A673 (cell line): ENCODE measurements at regions not wholly inside any gene's neighbourhood (a gene's known extent, or its start where the extent isn't known, plus 50 kb on each side); places are given as distances from the start of the nearest gene placed in this dataset.

Experiments used
- EZH2 ChIP-seq: fragments of 200-600 bp; sonication (generic); IDR thresholded peaks from 2 replicates; pipeline ENCODE4 v1.6.1; 2017; ENCODE audit warnings: borderline replicate concordance, low read depth, mild to moderate bottlenecking, mixed read lengths, antibody characterized with exemption, low read length; ENCODE audit not compliant: poor library complexity, severe bottlenecking
- TF ChIP-seq, protein P1 (sequence below): fragments of 300-800, 200-600 bp; sonication (generic); conservative IDR thresholded peaks from 2 replicates; pipeline ENCODE4 v1.5.1; 2017; ENCODE audit warnings: low read depth, mild to moderate bottlenecking, antibody characterized with exemption, low read length, moderate library complexity, mixed read lengths

DNA sequence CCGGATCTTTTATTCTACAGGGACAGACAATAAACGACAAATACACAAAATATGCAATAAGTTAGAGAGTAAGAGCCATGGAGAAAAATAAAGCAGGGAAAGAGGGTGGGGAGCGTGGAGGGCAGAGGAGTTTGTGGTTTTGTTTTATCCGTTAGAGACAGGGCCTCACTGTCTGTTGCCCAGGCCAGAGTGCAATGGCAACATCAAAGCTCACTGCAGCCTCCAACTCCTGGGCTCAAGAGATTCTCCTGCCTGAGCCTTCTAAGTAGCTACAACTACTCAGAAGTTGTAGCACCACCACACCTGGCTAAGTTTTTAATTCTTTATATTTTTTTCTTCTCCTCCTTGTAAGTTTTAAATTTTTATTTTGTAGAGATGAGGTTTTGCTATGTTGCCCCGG lies 54.5 kb upstream of the CTNNA1 start:
- TF ChIP-seq, protein P1, sequence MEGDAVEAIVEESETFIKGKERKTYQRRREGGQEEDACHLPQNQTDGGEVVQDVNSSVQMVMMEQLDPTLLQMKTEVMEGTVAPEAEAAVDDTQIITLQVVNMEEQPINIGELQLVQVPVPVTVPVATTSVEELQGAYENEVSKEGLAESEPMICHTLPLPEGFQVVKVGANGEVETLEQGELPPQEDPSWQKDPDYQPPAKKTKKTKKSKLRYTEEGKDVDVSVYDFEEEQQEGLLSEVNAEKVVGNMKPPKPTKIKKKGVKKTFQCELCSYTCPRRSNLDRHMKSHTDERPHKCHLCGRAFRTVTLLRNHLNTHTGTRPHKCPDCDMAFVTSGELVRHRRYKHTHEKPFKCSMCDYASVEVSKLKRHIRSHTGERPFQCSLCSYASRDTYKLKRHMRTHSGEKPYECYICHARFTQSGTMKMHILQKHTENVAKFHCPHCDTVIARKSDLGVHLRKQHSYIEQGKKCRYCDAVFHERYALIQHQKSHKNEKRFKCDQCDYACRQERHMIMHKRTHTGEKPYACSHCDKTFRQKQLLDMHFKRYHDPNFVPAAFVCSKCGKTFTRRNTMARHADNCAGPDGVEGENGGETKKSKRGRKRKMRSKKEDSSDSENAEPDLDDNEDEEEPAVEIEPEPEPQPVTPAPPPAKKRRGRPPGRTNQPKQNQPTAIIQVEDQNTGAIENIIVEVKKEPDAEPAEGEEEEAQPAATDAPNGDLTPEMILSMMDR, result no peak
- TF ChIP-seq EZH2, result no peak
